Muscle of arm (tissue), 1 donor: ENCODE measurements at regions not wholly inside any gene's neighbourhood (a gene's known extent, or its start where the extent isn't known, plus 50 kb on each side); places are given as distances from the start of the nearest gene placed in this dataset.

ENCODE experiments used
- DNase-seq: peaks from one replicate; pipeline ENCODE4 v3.0.0-alpha.2; 2013

DNA sequence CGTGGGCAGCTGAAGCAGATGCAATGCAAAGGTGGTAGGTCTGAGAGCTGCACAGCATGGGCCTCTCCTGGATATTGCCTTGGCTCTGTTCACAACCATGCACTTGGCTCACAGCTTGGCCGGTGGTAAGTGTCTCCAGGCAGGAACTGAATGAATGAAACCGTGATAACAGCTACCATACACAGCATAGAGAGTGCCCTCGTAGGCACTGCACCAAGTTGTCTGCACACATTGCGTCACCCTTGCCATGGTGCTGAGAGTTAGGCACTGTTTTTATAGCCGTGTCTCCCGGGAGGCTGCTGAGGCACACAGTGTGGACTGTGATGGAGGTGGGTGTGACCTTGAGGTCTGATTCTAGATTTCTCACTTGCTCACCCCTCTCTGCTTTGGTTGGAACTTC lies 157.6 kb upstream of the VASH1 start:
- no peak for DNase-seq

DNA sequence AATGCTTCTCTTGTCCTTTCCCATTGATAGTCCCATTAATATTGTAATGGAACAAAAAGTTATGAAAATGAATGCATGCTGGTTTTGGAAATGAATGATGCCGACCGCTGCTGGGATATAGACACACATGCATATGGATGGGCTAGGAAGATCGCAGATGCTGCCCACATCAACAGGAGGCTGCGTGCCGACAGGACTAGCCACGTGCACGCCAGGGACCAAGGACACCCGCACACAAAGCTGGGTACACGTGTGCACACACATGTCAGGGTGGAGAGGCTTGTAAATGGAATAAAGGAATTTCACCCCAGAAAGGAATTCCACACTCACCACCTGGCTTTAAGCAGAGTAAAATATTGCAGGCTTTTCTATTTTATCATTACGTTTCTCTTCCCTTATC lies 153.8 kb upstream of the VASH1 start:
- DNase-seq, result no peak

DNA sequence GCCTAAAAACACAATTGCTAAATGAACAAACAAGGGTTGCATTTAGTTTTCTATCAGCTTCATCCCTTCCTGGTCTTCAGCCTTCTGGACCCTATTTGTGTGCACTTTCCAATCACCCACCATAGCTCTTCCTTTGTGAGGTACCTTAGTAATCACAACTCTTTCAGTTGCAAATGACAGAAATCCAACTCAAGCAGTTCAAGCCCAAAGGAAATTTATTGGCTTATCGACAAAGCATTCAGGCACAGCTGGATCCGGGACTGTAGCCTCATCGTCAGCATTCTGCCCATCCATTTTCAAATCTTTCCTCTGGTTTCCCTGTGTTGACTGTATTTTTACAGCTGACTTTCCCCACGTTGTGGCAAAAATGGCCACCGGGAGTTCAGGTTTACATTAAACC lies 148.6 kb upstream of the VASH1 start:
- no peak for DNase-seq

DNA sequence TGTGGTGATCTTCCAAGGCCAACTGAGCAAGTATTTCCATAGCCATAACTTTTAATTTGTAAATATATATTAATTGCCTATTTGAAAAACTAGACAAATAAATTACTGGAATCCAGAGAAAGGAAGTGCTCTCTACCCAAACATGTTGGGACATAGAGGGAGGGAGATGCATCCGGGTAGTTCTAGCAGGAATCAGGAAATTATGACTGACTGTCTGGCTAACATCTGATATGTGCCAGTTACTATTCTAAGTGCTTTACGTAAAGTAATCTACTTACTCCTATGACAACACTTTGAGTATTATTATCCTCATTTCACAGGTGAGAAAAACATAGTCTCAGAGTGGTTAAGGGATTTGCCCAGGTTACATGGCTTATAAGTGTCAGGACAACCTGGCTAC lies 147.7 kb upstream of the VASH1 start:
- DNase-seq, result no peak

DNA sequence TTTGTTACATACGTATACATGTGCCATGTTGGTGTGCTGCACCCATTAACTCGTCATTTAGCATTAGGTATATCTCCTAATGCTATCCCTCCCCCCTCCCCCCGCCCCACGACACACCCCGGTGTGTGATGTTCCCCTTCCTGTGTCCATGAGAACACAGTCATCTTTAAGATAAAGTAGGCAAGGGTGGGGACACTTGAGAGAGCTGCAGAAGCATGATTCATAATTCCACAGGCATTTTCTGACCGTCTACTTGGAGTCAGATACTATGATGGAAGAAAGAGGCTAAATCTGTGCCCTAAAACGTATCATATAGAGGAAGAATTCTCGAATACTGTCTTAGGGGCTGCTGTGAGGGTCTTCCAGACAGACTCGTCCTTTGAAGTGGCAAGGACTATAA lies 145.9 kb upstream of the VASH1 start:
- DNase-seq, result no peak

DNA sequence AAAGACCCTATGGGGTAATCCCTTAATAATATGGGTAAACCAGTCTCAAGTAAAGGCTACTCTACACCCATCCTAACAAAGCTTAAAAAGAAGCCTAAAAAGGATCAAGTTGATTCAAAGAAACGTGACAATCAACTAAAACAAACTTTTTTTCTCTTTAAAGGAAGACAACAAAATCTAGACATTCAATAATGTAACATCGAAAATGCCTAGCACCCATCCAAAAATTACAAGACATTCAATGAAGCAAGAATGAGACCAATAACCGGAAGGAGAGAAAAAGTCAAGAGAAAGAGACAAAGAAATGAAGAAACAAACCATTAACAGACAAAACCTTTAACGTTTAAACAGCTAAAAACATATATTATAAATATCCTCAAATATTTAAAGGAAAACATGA lies 143.8 kb upstream of the VASH1 start:
- no peak for DNase-seq

DNA sequence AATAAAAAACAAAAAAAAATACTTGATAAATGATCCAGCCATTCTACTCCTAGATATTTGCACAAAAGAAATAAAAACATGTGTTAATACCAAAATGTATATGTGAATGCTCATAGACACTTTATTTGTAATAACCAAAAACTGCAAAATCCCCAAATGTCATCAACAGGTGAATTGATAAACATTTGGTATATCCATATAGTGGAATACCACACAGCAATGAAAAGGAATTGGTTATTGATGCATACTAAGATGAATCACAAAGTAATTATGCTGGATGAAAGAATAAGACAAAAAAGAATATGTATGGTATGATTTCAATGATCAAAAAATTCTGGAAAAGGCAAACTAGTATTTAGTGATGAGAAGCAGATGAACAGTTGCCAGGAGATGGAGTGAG lies 124.7 kb upstream of the VASH1 start:
- no peak for DNase-seq

DNA sequence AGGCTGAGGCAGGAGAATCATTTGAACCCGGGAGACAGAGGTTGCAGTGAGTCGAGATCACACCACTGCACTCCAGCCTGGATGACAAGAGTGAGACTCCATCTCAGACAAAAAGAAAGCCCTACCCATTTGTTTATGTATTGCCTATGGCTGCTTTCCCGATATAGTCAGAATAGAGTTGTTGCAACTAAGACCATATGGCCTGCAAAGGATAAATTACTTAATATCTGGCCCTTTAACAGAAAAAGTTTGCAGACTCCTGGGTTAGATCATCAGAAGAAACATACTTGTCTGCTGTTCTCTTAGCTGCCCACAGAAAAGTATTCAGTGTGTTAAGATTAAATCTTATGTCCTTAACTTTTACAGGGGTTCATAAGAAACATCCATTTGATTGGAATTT lies 122.4 kb upstream of the VASH1 start:
- no peak for DNase-seq

DNA sequence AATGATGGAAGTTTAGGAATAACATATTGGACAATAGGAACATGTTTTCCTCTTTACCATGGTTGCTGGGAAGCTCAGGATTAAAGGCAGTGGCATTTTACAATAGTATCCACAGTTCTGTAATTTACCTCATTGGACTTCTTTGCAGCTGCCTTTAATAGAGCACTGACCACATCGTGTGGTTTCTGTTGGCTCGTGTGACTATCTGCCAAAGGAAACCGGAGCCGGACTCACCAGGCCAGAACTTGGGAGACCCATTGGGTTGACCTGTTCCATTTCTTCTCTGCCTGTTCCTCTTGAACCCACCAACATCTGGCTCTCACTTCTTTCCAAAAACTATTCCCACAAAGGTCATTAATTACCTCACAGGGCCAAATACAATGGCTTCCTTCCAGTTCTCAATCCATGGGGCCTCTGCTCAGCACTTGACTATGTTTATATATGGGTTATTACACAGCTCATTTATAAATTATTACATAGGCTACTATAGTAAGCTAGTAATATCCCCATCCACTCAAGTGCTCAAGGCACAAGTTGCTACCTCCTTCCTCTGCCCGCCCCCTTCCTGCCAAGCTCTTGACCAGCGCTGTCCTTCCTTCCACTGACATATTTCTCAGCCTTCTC lies 121.5 kb upstream of the VASH1 start:
- peak; percentile 2 for DNase-seq

DNA sequence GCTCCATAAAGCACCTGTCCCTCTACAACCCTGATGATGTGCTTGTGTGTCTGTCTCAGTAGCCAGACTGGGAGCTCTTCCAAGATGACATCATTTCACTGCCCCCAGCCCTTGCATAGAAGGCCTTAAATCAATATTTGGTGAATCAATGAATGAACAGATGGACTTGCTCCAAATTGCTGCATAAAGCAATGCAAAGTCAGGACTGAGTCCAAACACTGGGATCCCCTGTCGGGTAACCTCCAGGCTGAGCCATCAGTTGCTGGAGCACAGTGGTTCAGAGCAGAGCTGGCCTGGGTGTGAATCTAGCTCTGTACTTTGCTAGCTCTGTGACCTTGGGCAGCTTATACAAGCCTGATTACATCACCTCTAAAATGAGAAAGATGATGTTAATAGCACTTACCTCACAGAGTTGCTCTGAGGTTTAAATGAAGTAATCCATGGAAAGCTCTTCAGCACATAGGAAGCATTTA lies 120.3 kb upstream of the VASH1 start:
- peak; percentile 47 for DNase-seq

DNA sequence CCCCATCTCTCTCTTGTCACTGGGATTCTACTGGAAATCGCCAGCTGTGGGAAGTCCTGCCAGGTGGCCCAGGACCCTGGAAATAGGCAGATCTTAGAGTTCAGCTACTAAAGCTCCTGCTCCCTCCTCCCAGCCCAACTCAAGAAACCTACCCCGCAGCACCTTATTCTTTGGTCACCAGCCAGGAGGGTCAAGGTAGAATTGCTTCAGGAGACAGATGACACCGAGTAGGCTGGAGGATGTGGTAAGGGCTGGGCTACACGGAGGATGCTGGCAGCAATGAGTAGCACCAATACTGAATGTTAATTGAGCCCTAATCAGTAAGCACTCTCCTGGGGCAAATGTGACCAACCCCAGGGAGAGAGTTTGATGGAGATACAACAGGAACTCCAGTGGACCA lies 119.7 kb upstream of the VASH1 start:
- DNase-seq, result no peak

DNA sequence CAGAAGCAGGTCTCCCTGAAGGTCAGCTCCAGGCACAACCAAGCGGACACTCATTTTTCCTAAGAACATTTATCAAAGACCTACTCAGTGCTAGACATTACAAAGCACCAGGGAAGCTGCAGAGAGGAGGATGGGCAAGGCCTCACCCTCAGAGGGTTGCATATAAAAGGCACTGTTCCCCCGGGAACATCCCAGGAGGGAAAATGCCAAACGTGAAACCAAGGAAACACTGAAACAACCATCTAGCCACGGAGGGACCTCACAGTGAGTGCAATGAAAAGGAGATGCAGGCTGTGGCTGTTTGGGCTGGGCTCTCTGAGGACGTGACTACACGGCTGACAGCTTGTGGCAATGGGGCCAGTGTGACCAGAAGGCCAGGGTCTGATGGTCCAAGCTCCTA lies 117.4 kb upstream of the VASH1 start:
- no peak for DNase-seq

DNA sequence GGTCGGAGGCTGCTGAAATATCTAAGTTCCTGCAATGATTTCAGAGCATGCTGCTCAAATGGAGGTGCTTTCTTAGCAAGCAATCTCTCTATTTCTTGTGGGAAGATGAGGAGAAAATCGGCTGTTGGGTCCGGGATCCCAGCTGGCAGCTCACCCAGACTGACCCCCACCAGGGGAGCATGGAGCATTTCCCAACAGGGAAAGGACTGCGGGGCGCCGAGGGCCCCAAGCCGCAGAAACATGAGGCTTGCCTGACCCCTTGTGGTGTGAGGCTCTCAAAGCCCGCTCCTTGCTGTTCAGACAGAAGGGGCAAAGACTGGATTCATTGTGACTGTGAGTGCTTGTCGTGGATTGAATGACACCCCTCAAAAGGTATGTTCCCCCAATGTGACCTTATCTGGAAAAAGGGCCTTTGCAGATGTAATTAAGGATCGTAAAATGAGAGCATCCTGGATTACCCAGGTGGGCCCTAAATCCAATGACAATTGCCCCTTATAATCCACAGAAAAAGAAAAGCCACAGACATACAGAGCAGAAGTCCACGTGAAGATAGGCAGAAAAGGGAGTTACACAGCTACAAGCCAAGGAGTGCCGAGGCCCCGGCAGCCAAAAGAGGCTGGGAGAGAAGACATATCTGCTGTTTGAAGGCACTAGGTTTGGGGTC lies 116.3 kb upstream of the VASH1 start:
- peak; percentile 18 for DNase-seq

DNA sequence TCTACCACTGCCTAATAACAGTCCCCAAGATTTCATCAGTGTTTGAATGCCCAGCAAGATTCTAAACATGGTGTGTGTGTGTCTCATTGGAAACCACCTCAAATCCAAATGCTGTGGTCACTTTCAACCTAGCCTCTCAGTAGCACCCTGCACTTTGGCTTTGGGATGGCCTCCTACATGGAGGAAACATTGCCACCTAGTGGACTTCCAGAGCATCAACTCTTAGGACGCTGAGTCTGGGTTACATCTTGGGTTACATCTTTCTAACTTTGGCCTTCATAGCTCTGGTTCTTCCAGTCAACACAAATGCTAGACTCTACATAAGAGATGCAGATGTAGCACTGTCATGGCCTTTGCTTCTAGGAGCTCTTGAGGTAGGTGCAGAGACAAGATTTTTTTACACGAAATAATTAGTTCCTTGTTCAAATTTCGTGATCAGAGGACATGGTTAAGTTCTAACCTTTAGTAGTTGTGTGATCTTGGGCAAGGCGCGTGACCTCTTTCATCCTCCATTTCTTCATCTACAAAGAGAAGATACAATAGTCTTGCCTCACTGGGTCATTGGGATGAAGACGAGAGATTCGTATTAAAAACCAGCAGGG lies 113.5 kb upstream of the VASH1 start:
- peak; percentile 29 for DNase-seq

DNA sequence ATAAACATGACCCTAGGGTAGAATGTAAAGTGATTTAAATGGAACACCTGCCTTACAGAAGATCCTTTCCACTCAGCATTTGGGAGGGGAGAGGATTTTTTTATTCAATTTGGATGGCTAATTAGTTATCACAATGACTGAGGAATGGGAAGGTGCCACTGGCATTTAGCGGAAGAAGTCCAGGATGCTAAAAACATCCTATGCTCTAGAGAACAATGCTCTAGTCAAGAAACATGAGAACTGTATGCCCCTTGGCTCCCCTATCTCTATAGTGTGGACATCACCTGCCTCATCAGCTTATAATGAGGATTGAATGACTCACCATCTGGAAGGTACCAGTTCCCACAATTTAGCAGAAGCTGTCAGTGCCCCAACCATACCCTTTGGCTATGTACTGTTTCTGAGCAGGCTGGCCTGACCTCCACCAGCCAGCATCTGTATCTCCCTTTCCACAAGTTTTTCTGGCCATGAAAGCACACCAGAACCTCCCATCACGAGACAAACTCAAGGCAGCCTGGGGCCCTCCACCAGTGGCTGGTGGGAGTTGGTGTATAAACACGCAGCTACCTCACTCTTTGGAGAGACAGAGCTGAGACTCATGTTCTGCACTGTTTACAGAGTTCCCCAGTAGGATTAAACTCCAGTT lies 109.7 kb upstream of the VASH1 start:
- no peak for DNase-seq

DNA sequence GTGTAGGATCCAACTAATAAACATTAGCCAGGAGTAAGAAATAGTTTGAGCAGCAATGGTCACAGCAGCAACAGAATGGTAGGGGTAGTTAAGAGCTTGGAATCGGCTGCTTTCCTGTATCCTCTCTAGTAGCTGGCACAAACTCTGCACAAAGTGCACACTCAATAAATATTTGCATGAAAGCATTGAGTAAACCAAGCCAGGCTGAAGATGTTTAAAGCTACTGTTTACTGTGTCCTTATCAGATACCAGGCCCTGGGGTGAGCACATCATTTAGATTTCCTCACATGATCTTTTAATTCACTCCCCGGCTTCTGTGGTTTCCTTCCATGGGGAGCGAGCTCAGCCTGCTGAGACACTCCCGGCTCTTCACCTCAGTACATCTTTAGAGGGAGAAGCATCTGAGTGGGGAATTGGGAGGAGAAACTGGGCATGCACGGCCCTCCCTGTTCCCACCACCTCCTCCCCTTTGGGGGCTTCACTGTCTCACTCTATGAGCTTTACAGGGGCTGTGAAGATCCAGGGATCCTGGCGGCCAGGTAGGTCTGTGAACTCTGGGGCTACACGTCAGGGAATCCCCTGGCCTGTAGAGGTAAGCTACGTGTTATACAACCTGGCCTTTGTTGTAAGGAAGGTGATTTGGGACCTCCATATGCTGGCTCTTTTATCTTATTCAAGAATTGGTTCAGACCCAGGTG lies 107.2 kb upstream of the VASH1 start:
- no peak for DNase-seq

DNA sequence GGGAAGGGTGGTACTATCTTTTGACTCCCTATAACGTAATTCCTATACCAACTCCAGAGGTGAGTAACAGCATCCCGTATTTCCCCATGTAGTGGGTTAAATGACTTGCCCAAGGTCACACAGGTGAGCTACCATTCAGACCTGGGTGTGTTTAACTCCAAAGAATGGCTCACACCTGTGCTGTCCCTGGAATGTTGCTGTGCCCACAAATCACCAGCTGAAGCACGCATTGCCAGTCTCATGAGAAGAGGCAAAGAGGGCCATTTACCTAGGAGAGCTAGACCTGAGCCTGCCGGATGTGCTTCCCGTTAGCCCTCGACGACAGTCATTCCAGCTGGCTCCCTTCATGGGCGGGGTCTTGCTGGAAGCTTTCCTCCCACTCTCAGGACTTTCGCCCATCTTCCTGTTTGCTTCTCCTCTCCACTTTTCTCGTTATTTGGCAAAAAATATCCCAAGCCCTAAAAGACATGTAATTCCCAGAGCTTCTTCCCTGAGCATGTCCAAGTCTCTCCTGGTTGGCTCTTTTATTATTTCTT lies 106.6 kb upstream of the VASH1 start:
- no peak for DNase-seq

DNA sequence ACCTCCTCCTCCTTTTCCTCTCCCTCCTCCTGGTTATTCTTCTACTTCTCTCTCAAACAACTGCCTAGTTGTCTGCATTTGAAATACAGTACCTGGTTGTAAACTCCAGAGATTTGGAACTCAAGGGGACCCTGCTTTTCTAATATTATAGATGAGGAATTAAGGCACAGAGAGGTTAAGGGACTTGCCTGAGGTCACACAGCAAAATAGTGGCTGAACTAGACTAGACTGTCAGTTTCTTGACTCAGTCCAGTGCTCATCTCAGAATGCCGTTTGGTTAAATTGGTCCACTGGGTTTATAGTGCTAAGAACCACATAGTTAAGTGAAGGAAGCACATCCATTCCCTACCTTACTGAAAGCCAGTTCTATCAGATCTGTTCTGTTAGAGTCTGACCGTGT lies 105.9 kb upstream of the VASH1 start:
- DNase-seq, result no peak

DNA sequence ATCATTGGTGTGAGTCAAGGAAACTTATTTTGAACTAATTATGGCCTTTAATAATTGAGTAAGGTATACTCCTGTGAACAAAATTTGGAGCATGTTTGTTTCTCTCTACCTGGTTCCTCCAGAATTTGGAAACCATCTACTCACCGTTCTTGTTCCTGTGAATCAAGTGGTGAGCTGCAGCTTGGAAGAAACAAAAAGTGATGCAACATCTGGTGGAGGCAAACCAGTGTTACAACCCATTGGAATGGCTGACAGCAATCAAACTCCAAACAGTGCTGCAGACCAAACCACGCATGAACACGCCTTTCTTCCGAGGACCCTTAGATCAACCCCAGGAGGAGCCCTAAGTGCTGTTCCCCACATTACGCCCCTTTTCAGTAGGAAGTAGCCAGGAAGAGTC lies 104.7 kb upstream of the VASH1 start:
- DNase-seq, result no peak

DNA sequence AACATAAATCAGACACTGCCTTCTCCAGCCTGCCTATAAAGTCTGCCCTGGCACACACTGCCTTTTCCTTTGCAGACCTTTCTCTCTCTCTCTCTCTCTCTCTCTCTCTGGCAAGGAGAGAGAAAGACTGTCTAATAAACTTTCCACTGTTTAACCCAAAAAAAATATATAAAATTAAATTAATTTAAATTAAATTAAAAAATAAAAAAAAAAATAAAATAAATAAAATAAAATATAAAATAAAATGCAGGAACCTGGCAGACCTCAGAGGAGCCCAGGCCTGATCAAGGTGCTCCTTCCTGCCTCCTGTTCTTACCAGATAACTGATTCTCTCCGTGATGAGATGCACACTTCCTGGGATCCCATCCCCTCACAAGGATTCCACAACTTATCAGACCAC lies 103.9 kb upstream of the VASH1 start:
- DNase-seq, result no peak

DNA sequence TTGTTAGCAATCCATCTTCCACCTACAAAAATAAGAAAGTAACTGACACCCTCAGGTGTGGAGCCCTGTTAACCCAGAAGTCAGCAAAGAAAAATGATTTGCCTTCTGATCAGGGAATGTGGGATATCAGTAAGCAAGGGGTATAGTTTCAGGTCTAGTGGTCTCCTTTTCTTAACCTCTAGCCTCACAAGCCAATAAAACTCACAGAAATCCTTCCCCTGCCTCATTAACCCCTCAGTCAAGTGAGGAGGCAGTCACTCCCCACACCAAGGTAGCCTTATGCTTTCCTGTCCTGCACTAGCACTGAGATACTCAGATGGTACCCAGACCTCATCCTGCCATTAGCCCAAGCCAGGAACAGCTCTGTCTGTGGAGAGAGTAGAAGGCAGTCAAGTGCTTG lies 103.4 kb upstream of the VASH1 start:
- DNase-seq, result no peak

DNA sequence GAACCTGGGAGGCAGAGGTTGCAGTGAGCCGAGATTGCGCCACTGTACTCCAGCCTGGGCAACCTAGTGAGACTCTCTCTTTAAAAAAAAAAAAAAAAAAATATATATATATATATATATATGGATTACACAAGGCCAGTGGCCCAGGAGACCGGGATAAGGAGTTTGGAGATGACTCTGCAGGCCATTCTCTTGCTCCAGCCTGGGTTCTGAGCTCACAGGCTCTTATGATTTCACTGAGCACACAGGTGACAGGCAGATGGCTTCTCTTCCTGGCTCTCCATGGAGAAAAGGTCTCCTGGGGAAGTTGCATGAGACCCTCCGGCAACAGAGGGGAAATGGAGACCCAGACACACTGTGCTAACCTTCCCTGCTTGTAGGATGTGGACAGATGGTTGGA lies 98.7 kb upstream of the VASH1 start:
- DNase-seq, result no peak
